ENCODE measurements at regions not wholly inside any gene's neighbourhood (a gene's known extent, or its start where the extent isn't known, plus 50 kb on each side); places are given as distances from the start of the nearest gene placed in this dataset.

DNA sequence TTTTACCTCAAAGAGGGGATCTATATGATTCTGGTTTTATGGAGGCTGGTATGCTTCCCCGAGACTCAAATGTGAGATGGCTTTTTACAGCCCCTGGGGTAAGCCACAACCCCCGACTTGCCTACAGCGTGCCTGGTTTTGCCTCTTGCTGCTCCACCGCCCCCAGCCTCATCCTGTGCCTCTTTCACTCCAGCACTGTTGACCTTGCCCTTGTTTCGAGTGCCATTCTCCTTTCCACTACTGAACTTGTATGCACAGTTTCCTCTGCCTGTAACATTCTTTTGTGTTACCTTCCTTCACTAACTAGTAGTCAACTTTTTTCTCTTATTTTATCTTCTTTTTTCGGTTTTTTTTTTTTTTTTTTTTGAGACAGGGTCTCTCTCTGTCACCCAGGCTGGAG, 219.0 kb upstream of the ZBED5 start:
- no peak for DNase-seq

DNA sequence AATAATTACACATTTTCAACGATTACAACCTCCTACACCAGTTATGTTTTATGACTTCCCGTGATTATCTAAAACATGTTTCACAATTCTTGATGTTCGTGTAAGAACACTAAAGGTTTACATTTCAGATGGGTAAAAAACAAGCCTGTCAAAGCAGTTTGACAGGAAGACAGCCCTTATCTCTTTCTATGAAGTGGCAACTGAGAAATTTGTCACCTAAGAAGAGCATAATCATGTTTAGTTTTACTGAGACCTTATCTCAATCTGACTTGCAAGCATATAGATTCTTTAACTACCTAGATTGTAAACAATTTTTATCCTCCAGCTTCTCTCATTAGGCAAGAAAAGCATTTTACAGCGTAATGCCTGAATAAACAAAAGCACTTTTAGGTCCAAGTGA, 218.4 kb upstream of the ZBED5 start:
- no peak for DNase-seq

DNA sequence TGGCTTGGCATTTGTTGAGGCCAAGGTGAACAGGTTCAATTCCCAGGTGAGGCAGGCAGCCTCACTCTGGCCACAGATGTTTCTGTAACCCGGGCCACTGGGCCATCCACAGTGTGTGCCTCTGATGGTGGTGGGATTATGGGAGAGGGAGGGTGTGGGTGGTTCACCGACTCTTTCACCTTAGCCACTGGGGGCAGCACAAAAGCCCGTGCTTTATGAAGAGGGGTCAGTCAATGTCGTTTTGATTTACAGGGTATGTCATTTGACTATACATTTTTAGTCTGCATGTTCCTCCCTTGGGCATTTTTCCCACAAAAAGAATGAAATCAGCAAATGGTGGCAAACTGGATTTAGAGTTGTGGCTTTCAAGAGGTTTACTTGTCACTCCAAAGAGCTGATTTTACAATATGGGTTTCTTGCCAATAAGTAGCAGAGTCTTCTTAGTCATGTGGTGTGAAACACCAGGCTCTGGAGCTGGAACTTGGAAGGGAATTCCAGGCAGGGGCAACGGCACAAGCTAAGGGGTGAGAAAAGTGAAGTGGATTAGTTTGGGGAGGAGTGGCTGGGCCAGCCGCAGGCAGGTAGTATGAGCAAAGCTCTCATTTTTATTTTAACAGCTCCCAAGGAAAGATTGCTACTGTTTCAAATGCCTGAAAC, 217.8 kb upstream of the ZBED5 start:
- DNase-seq: no peak

DNA sequence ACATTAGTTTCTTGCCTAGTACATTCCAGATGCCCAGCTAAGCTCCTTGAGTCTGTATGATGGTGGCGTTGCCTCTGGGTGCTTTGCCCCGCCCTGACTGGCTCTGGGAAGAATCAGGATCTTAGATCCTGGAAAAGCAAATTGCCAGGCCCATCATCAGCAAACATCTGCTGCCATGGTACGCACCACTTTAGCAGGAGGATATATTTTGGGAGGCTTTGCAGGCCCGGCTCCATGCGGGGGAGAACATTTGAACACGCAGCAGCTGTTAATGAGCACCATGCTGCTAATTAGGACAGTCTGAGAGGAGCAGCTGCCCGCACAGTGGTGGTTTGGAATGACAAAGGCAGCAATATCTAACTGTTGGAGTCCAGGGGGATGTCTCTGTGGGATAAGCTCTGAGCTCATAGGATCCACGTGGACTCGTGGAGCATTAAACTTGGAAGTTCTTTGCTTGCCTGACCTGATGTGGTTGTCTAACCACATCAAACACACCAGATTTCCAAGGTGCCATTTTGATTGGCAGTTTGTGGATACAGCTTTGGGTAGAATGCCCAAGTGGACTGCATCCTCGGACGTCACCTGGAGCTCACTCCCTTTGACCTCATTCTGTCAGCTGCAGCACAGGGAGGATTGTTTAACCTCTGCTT, 217.0 kb upstream of the ZBED5 start:
- no peak for DNase-seq

DNA sequence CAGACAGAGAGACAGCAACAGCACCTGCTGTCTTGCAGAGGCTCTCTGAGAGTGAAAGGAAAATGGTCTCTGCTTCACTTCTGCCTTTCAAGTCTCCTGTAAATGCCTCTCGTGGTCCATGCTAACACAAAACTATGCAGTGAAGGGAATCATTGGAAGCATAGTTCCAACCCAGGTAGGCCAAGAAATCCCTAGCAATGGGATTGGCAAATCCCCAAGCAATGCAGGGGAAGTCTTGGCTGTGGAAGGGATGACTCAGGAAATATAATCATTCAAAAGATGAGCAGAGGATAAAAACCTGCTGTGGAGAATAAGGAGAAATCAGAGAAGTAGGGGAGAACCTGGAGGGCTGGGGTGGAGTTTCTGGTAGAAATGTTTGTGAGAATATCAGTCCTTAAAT, 216.1 kb upstream of the ZBED5 start:
- DNase-seq: no peak

DNA sequence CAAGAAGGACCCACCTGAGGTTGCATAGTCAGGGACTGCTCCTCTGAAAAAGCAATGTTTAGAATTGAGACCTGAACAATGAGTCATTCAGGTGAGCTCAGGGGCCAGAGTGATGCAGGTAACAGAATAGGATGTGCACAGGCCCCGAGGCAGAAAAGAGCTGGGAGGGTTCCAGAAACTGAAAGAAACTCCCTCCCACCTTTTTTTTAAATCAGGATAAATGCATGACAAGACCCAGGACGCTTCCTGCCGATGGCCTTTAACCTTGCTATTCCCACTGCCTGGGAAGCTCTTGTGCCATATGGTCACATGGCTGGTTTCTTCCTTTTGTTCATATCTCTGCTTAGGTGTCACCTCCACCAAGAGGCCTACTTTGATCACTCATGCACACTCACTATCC, 214.2 kb upstream of the ZBED5 start:
- DNase-seq: no peak

DNA sequence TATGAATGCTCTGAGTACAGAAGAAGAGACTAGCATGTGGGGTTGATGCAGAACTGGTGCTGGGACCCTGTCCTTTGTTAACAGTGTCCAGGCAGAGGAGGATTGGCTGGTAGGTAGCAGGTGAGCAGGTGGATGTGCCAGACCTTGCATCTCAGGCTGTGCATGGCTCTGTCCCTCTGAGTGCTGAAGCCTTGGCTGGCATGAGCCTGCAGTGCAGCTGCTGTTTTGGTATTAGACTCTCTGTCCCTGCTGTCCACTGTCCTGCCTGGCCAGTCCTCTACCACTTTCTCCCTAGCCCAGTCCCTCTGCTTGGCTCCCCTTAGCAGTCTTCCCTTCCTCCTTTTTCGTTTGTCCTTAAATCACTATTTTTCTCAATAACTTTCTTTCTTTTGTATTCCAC, 213.6 kb upstream of the ZBED5 start:
- DNase-seq: no peak

DNA sequence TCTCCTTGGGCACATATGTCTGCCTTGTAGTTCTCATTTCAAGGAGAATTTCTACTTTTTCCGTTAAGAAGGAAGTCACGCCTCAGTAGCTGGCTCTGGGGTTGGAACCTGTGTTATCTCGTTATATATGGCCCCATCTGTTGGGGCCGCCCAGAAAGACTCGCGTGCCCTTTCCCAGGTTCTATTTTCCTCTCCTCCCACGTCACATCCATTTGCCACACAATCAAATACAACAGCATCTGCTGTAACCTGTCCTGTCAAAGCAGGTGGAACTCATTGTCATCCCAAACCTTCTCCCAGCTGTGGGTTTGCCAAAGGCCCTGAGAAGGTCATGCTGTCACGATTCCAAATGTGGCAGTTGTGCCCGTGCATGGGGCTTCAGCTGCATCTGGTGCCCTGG, 213.1 kb upstream of the ZBED5 start:
- no peak for DNase-seq

DNA sequence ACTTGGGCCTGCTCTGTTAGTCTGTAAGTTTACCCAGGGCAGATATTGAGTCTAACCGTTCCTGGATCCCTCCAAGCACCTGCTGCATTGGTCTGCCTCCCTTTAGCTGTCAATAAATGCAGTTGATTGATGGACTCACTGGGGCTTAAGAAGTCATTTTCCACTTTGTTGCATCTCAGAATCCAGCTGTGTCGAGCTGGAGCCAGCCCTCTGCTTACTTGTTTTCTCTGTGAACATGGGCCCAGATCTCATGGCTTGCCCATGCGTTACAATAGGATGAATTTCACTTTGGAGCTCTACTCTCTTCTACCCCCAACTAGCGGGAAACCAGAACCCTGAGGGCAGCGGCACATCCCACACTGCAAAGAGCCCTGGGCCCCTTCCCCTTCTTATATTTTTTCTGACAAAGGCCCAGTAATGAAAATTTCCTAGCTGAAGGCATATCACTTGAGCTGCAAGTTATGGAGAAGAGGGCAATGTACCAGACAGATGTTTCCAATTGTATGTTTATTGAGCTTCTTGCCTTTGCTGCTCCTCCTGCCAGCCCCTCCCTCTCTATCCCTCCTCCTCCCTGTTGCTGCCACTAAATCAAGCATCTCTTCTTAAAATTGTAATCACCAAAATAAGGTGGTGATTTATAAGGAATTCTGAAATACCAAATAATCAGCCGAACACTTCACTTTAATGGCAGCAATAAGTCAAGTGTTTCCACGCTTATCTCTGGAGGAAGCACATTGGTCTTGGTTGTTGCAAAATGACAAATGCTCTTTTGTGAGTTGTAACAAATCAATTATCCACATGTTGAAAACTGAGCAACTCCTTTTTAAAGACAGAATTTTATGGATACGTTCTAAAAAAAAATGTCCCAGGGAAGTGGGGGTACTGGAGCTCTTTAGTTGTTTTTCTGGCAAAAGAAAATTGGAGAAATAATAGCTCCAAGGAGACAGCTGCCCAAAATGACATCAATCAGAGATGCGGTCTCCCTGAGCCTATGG, 212.3 kb upstream of the ZBED5 start:
- no peak for DNase-seq

DNA sequence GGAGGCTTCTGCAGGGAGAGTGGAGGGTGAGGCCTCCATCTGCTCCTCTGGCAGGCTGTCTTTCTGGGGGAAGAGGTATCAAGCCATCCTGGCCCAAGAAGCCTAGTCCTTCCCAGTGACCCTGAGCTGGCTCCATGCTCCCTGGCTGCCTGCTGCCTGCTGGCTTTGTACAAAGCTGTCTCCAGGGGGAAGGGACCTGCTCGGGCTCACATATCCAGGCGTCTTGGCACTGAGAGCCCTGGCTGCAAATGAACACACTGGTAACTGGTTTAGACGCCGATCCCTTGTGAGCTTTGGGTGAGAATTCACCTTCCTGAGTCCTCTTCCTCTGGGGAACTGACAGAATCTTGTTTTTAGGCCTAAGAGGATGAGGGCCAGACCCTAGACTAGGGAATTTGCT, 210.3 kb upstream of the ZBED5 start:
- no peak for DNase-seq

DNA sequence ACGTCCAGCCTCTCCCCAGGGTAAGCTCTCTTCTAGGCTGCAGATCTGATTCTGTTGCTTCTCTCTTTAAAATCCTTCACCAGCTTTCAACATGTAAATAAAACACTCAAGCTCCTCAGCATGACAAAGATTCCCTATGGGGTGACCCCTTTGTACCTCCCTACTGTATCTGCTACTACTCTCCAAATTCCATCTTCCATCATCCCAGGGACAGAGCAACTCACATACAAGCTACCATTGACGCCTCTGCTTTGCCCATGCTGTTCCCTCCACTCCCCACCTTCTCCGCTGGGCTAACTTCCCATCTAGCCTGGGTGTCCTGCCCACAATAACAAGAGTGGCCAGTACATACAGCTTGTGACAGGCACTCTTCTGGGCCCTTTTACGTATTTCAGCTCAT, 207.5 kb upstream of the ZBED5 start:
- no peak for DNase-seq

DNA sequence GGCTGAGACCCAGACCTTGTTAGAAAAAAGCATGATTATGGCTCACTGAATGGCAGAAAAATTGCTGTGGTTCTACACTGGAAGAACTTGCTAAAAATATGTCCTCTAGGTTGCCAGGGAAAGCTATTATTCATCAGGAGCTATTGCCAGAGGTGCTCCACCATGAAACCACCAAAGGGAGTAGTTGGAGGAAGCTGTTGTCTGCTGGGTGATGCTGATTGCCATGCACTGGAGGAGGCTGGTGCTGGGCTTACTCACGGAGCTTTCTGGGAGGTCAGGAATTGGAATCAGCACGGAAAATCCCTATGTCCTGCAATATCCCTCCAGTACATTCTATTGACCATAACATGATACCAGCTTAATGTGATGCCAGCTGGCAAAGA, 199.6 kb upstream of the ZBED5 start:
- DNase-seq: no peak

DNA sequence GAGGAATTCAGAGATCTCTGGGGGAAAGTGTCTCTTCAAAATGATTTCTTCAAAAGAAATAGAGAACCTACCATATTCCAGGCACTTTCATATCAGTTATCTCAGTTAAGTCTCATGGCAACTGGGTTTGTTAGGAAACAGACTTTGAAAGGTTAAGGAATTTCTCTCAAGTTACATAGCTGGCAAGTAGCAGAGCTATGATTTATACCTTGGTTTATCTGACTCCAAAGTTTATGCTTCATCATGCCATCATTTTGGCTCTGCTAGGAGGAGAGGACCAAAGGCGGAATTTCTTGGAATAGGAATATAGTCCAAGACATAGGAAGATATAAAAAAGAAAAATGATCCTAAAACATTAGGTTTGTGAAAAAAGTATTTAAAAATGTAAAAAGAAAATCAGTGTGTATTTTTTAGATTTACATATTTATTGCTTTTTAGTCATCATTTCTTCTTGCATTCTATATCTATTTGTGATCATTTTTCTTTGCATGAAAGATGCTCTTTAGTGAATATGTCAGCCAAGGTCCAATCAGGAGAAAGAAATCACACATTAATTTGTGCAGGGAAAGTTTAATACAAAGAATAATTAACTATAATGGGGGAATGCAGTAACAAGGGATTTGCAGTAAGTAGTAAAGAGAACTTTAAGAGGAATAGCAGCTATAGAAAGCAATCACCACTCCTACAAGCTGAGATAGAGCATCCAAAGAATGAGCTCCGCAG, 199.1 kb upstream of the ZBED5 start:
- DNase-seq: no peak

DNA sequence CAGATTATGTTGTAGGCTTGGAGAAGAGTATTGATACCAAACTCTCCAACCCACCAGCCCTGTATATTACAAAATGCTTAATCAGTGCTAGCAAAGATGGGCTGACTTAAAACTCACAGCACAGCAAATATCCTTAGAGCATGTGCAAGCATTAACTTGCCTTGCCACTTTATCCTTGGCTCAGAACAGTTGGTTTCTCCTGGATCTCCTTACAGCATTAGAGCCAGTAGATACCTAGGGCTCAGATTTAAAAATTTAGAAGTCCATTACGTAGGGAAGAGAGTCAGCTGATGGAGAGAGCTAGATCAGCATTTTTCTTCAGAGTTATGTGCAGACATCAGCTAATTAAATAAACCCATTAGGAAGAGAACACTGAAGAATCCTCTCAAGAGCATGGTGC, 198.5 kb upstream of the ZBED5 start:
- no peak for DNase-seq

DNA sequence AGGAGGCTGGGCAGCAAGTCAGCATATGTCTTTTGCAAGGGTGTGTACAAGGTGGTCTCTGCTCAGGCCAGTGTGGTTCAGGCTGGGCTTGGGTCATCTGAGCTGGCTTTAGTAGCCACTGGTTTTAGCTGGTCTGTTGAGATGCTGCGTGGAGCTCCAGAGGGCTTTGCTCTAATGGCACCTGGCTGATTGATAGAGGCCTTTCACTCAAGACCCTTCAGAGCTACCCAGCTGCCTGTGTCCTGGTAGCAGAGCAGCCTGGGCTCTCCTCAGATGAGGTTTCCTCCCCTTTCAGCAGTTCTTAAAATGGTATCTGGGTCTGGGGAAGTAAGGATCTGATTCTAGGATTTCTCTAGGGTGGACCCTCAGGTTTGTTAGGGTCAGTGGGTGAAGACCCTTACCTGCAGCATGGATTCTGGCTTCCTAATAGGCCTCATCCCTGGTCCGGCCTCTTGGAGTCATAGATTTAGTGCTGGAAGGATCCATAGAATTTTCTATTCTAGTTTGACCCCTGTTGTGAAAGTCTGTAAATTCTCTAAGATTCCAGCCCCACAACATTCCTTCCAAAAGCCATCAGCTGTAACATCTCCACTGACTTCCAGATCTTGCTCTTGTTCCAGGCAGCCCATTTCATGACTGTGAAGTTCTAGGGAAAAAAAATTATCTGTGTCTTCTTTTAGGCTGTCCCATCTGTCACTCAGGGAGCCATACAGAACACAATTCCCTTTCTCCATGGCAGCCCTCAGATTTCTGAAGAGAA, 190.2 kb upstream of the ZBED5 start:
- no peak for DNase-seq

DNA sequence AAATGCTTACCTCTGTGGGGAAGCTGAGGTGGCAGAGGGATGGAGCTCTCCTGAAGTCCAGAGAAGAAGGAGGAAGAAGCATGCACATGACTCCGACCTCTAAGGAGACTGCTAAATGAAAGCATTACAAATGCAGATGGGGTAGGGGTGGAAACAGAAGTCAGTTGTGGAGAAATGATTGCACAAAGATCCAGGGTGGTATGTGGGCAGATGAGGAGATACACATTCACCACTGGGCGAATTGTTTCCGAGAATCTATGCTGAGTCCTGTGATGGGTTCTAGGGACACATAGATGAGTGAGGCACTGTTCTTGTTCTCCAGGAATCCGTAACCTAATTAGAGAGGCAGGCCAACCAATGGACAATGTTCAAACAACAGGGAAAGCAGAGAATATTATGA, 188.9 kb upstream of the ZBED5 start:
- DNase-seq: no peak

DNA sequence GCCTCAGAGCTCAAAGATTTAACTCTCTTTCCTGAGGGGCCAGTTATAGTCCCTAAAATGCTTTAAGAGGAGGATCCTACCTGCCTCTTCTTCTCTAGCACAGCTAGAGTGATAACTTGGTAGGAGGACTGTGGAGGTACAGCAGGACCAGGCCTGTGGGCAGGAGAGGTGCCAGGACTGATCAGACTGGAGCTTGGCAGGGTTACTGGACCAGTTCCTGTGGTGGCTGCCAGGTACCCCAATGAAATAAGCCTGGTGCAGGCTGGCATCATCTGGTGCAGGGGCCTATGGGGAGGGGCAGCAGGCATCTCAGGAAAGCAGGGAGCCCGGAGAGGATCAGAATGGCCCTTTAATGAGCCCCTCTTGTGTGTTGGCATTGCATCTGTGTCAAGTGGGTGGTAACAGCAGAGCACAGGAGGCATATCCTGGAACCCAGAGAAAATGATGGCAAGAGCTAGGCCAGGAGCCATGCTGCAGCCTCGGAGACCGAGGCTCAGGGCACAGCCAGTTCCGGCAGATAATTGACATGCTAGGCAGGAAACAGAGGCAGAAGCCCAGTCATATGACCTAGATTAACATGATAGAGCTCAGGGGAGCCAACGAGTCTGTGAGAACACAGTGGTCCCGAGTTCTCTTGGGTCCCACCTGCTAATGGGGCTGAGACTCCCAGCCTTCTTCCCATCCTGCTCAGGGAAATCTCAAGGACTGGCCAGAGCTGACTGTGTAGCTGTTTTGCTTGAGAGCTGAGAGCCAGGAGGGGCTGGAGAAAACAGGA, 187.5 kb upstream of the ZBED5 start:
- DNase-seq: no peak

DNA sequence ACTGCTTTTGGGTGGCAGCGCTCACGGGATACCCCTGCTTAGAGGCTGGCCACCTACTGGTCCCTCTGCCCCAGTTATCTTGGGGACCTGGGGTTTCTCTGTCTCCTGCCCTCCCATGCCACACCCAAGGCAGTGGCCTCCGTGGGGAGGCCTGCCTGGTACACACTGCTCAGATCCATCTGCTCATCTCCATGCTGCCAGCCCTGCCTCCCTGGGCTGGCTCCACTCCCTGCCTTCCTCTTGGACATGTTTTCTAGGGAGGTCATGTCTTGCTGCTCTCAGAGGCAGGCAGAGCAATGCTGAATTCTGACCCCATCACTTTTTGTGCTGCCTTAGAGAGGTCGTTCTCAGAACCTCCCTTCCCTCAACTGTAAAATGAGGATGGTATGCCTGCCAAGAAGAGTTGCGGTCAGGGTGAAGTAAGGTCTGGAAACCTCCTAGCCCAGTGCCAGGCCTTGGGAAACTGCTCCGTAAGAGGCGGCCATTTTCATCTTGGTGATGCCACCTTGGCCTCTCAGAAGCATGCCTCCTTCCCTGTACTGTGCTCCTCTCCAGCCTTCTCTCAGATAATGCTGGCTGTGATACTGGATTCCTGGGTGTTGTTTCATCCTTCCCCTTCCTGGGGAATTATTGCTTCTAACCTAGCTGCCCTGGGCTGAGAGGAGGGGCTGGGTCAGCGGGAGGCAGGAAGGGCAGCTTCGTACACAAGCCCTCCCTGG, 186.4 kb upstream of the ZBED5 start:
- no peak for DNase-seq

DNA sequence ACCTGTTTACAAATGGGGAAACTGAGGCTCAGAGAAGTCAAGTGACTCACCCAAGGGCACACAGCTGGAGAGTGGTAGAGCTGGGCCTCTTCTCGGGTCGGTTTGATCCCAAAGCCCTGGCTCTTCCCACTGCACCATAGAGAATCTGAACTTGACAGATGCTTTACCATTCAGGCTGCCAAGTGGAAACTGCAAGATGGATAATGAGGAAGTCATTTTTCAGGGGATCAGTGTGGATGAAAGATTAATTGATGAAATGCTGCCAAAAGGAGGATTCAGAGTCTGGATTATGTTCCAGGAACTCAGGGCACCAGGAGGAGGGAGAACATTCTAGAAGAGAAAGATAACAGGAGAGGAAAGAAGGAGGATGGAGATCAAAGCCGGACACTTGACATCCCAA, 185.9 kb upstream of the ZBED5 start:
- DNase-seq: no peak

DNA sequence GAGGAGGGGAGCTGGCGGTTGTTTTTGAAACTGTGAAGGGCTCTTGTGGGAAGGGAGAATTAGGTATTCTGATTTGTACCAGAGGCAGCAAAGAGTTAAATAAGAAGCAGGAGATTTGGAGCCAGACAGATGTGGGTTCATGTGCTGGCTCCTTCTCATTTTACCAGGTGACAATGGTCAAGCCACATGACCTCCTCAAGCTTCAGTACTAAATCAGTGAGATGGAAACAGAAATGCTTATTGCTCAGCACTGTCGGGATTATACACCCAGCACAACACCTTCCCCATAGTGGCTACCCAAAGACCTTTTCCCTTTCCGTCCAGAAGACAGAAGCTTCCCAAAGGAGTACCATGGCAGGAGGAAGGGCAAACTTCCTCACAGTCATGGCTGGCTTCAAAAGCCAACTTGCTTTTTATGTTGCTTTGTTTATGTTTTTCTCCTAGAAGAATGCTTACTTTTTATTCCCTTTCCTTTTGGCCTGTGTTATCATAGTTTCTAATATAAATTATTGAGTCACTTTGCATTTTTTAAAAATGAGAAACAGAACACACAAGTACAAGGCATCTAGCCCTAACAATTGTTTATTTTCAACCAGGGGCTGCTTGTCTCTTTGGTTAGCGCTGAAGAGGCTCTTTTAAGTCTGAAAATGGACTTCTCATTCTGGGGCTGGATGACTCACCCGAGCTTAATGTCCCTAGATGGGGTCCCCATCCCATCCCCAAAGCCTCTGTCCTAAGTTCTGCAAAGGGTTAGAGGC, 181.5 kb upstream of the ZBED5 start:
- DNase-seq: no peak
